ENCODE measurements at regions not wholly inside any gene's neighbourhood (a gene's known extent, or its start where the extent isn't known, plus 50 kb on each side); places are given as distances from the start of the nearest gene placed in this dataset.

- TF ChIP-seq CTCF (IDR thresholded peaks at IDR 0.05) (no peak), POLR2A (IDR thresholded peaks at IDR 0.05) (no peak)
These were observed 168.8 kb upstream of the RBPJ start for GRCh38 chr4:26152056-26152455.

Data from testis (tissue), 2 donors.